DND-41 (cell line): ENCODE measurements at regions not wholly inside any gene's neighbourhood (a gene's known extent, or its start where the extent isn't known, plus 50 kb on each side); places are given as distances from the start of the nearest gene placed in this dataset.

Source experiments
- ATAC-seq: fragments of 200-7000 bp; cut with Tn5 transposase; 3 replicates; pipeline ENCODE4 v1.9.1; 2021; ENCODE audit warnings: low read depth; ENCODE audit not compliant: insufficient read depth
- DNase-seq: peaks from one replicate; pipeline ENCODE4 v3.0.0-alpha.2; 2020
- H2AFZ ChIP-seq: 2 replicates; pipeline ENCODE4 v1.6.0; 2012; ENCODE audit warnings: low read depth, low read length
- H3K27ac ChIP-seq: 2 replicates; pipeline ENCODE4 v1.5.1; 2012; ENCODE audit warnings: low read length, inconsistent platforms
- H3K27me3 ChIP-seq: fragments of 200-600 bp; sonication (generic); 2 replicates; pipeline ENCODE4 v1.6.0; 2012; ENCODE audit warnings: low read length, mild to moderate bottlenecking, inconsistent platforms; ENCODE audit not compliant: insufficient read depth, poor library complexity
- H3K36me3 ChIP-seq: 2 replicates; pipeline ENCODE4 v1.5.1; 2012; ENCODE audit warnings: low read length, inconsistent platforms; ENCODE audit not compliant: insufficient read depth
- H3K4me1 ChIP-seq: 2 replicates; pipeline ENCODE4 v1.5.1; 2012; ENCODE audit warnings: mild to moderate bottlenecking, low read length; ENCODE audit not compliant: insufficient read depth
- H3K4me2 ChIP-seq: 2 replicates; pipeline ENCODE4 v1.6.0; 2012; ENCODE audit warnings: mild to moderate bottlenecking, moderate library complexity, low read length, inconsistent platforms; ENCODE audit not compliant: insufficient read depth
- H3K4me3 ChIP-seq, 2 experiments: fragments of 200-600 bp in 1 of 2; shearing (Covaris generic) in 1 of 2; 2 replicates each; pipeline ENCODE4 v1.5.1; 2012 to 2016; ENCODE audit warnings: inconsistent platforms in 2 of 2, low read length in 2 of 2, mild to moderate bottlenecking in 2 of 2, low read depth in 1 of 2, moderate library complexity in 1 of 2
- H3K79me2 ChIP-seq: 2 replicates; pipeline ENCODE4 v1.6.0; 2012; ENCODE audit warnings: low read length, inconsistent platforms; ENCODE audit not compliant: insufficient read depth
- H3K9ac ChIP-seq: 2 replicates; pipeline ENCODE4 v1.6.0; 2012; ENCODE audit warnings: low read depth, mild to moderate bottlenecking, inconsistent platforms, low read length, moderate library complexity
- H3K9me3 ChIP-seq: 2 replicates; pipeline ENCODE4 v1.5.1; 2012; ENCODE audit warnings: low read length, moderate library complexity, mild to moderate bottlenecking, inconsistent platforms; ENCODE audit not compliant: insufficient read depth, severe bottlenecking
- H4K20me1 ChIP-seq: 2 replicates; pipeline ENCODE4 v1.6.0; 2012; ENCODE audit warnings: low read length; ENCODE audit not compliant: insufficient read depth
- CTCF ChIP-seq: IDR thresholded peaks from 2 replicates; pipeline ENCODE4 v1.5.1; 2012; ENCODE audit warnings: borderline replicate concordance, low read length, moderate library complexity, mild to moderate bottlenecking; ENCODE audit not compliant: poor library complexity, severe bottlenecking; ENCODE audit errors: extremely low read depth
- EZH2 ChIP-seq: IDR thresholded peaks from 3 replicates; pipeline ENCODE4 v1.6.1; 2012; ENCODE audit warnings: borderline replicate concordance, low read depth, mild to moderate bottlenecking, moderate library complexity, low read length, inconsistent platforms; ENCODE audit not compliant: severe bottlenecking

DNA sequence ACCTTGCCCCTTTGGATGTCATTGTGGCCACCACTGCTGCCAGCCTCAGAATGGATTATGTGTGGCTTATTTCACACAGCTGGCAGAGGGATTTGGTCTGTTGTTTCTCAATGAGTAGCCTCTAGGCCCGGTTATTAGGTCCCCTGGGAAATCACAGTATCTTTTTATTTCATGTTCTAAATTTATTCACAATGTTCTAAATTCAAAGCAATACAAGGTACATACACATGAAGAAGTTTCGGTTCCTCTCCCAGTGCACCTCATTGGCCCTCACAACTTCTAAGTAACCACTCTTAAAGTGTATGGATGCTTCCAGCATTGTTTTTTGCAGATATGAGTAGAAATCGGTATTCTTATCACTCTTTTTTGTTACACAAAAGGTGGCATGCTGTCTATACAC lies 262.7 kb downstream of the RCHY1 start:
- Histone ChIP-seq H3K4me2 (no peak overlapping the region), H3K9ac (no peak overlapping the region), H2AFZ (no peak overlapping the region), H3K27ac (no peak overlapping the region), H3K4me1 (no peaks in the 10 kb centered on the region), H3K36me3 (no peaks in the 10 kb centered on the region), H4K20me1 (no peaks in the 10 kb centered on the region), H3K27me3 (no peaks in the 10 kb centered on the region), H3K79me2 (no peaks in the 10 kb centered on the region), H3K4me3 (no peak overlapping the region), H3K9me3 (no peaks in the 10 kb centered on the region)
- ATAC-seq = no peak
- DNase-seq = no peak
- no peak for TF ChIP-seq EZH2
- TF ChIP-seq CTCF = no peak

GRCh38 chr4:75249739-75250138 lies 264.5 kb downstream of the RCHY1 start:
- Histone ChIP-seq H3K27ac (no peak overlapping the region), H3K27me3 (no peaks in the 10 kb centered on the region), H3K4me2 (no peak overlapping the region), H3K4me1 (no peaks in the 10 kb centered on the region), H3K4me3 (no peak overlapping the region), H3K79me2 (no peaks in the 10 kb centered on the region), H3K9ac (no peak overlapping the region), H2AFZ (no peak overlapping the region), H3K36me3 (no peaks in the 10 kb centered on the region), H3K9me3 (no peaks in the 10 kb centered on the region), H4K20me1 (no peaks in the 10 kb centered on the region)
- TF ChIP-seq EZH2 (no peak), CTCF (no peak)
- DNase-seq (no peak), ATAC-seq (no peak)

DNA sequence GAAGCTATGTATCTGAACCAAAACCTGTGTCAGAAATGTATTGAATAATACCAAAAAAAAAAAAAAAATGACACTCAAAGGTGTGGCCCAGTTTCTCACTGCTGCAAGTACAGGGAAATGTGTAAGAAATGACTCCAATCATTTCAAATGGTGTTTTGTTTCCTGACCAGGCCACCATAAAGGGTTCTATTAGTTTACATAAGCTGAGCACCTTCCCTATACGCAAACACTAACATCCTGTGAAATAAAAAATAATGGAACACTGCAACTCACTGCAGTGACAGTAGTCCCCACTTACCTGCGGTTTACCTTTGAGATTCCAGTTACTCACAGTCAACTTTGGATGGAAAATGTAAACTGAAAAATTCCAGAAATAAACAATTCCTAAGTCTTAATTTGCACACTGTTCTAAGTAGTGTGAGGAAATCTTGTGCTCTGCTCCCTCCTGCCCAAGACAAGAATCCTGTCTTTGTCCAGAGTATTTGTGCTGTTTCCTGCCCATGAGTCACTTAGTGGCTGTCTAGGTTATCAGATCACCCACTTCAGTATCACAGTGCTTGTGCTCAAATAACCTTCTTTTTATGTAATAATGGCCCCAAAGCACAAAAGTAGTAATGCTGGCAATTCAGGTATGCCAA lies 265.3 kb downstream of the RCHY1 start:
- Histone ChIP-seq H3K9ac (no peak overlapping the region), H3K79me2 (no peaks in the 10 kb centered on the region), H3K36me3 (no peaks in the 10 kb centered on the region), H3K27me3 (no peaks in the 10 kb centered on the region), H3K27ac (no peak overlapping the region), H3K9me3 (no peaks in the 10 kb centered on the region), H3K4me2 (no peak overlapping the region), H3K4me3 (no peak overlapping the region), H4K20me1 (no peaks in the 10 kb centered on the region), H2AFZ (no peak overlapping the region), H3K4me1 (no peaks in the 10 kb centered on the region)
- DNase-seq = no peak
- no peak for TF ChIP-seq EZH2
- no peak for TF ChIP-seq CTCF
- no peak for ATAC-seq
